WTC11 (cell line): ENCODE measurements at regions not wholly inside any gene's neighbourhood (a gene's known extent, or its start where the extent isn't known, plus 50 kb on each side); places are given as distances from the start of the nearest gene placed in this dataset.

Experiments
- ATAC-seq: fragments of 200-7000 bp; cut with Tn5 transposase; 2 replicates; pipeline ENCODE4 v1.10.0; 2021; ENCODE audit warnings: mild to moderate bottlenecking, moderate library complexity
- CTCF ChIA-PET: fragments of 300-600 bp; sonication (Branson Sonifier 250); formaldehyde crosslinking; loops from one replicate; lab custom pipeline; 2021; ENCODE audit warnings: antibody characterized with exemption; lab: Charles Lee
- POLR2A ChIA-PET: fragments of 350-600 bp; sonication (Branson Sonifier 250); formaldehyde crosslinking; loops from one replicate; lab custom pipeline; 2021; ENCODE audit warnings: antibody characterized with exemption; lab: Charles Lee
- DNase-seq: peaks from one replicate; pipeline ENCODE4 v3.0.0; 2021; ENCODE audit warnings: low spot score
- H3K27ac Mint-ChIP-seq: 2 replicates; pipeline ENCODE4 v1.8.0; 2021; ENCODE audit warnings: mixed read lengths
- H3K27me3 Mint-ChIP-seq: 2 replicates; pipeline ENCODE4 v1.8.0; 2021; ENCODE audit warnings: low read depth, mild to moderate bottlenecking, moderate library complexity, mixed read lengths
- H3K36me3 Mint-ChIP-seq: 2 replicates; pipeline ENCODE4 v1.8.0; 2021; ENCODE audit warnings: mixed read lengths
- H3K4me1 Mint-ChIP-seq: 2 replicates; pipeline ENCODE4 v1.8.0; 2022; ENCODE audit warnings: mixed read lengths
- H3K4me3 Mint-ChIP-seq: 2 replicates; pipeline ENCODE4 v1.8.0; 2021; ENCODE audit warnings: mild to moderate bottlenecking, moderate library complexity, mixed read lengths
- H3K9me3 Mint-ChIP-seq: 2 replicates; pipeline ENCODE4 v1.8.0; 2021; ENCODE audit warnings: mixed read lengths
- AR ChIP-seq: fragments of 250-450 bp; sonication (Bioruptor Pico); IDR thresholded peaks from 2 replicates; pipeline ENCODE4 v1.9.0; 2021; ENCODE audit warnings: mild to moderate bottlenecking
- ATF2 ChIP-seq: sonication (generic); formaldehyde crosslinking; IDR thresholded peaks from 2 replicates; pipeline ENCODE4 v1.8.1; 2022; ENCODE audit warnings: low read depth, missing genetic modification reagents, borderline replicate concordance
- E2F1 ChIP-seq: sonication (generic); formaldehyde crosslinking; IDR thresholded peaks from 2 replicates; pipeline ENCODE4 v1.8.0; 2022; ENCODE audit warnings: mild to moderate bottlenecking, missing genetic modification reagents
- ETV6 ChIP-seq: sonication (generic); formaldehyde crosslinking; IDR thresholded peaks from 2 replicates; pipeline ENCODE4 v1.8.1; 2022; ENCODE audit warnings: mild to moderate bottlenecking, missing genetic modification reagents
- FOXJ3 ChIP-seq: sonication (generic); formaldehyde crosslinking; IDR thresholded peaks from 2 replicates; pipeline ENCODE4 v1.9.0; 2021; ENCODE audit warnings: missing genetic modification reagents, mild to moderate bottlenecking, borderline replicate concordance
- FOXK1 ChIP-seq: sonication (generic); formaldehyde crosslinking; IDR thresholded peaks from 2 replicates; pipeline ENCODE4 v1.8.0; 2022; ENCODE audit warnings: mild to moderate bottlenecking, moderate library complexity, missing genetic modification reagents
- FOXP4 ChIP-seq: sonication (generic); formaldehyde crosslinking; IDR thresholded peaks from 2 replicates; pipeline ENCODE4 v1.8.0; 2022; ENCODE audit warnings: mild to moderate bottlenecking, missing genetic modification reagents
- KAT7 ChIP-seq: sonication (generic); formaldehyde crosslinking; IDR thresholded peaks from 2 replicates; pipeline ENCODE4 v1.8.1; 2023; ENCODE audit warnings: missing genetic modification reagents, mild to moderate bottlenecking, borderline replicate concordance
- NFE2L1 ChIP-seq: sonication (generic); formaldehyde crosslinking; IDR thresholded peaks from 2 replicates; pipeline ENCODE4 v1.8.1; 2023; ENCODE audit warnings: missing genetic modification reagents
- OVOL2 ChIP-seq: fragments of 250-450 bp; sonication (Bioruptor Pico); IDR thresholded peaks from 2 replicates; pipeline ENCODE4 v1.9.0; 2021; ENCODE audit warnings: mild to moderate bottlenecking, borderline replicate concordance
- ZMAT4 ChIP-seq: fragments of 250-450 bp; sonication (Bioruptor Pico); IDR thresholded peaks from 2 replicates; pipeline ENCODE4 v1.9.0; 2021; ENCODE audit warnings: mild to moderate bottlenecking
- ZNF281 ChIP-seq: sonication (generic); formaldehyde crosslinking; IDR thresholded peaks from 2 replicates; pipeline ENCODE4 v1.8.0; 2023; ENCODE audit warnings: mild to moderate bottlenecking, missing genetic modification reagents
- TF ChIP-seq, protein P1 (sequence below): sonication (generic); formaldehyde crosslinking; IDR thresholded peaks from 2 replicates; pipeline ENCODE4 v1.8.1; 2023; ENCODE audit warnings: mild to moderate bottlenecking, missing genetic modification reagents, moderate library complexity
- TF ChIP-seq, protein P2 (sequence below): fragments of 250-450 bp; sonication (Bioruptor Pico); IDR thresholded peaks from 2 replicates; pipeline ENCODE4 v1.9.0; 2021; ENCODE audit warnings: mild to moderate bottlenecking, borderline replicate concordance

- no peaks in the 10 kb centered on the region for H3K27me3 Mint-ChIP-seq
- H3K4me3 Mint-ChIP-seq: no peak overlapping the region
- DNase-seq (no peak), ATAC-seq (no peak)
- POLR2A ChIA-PET: no interaction called here
- no peak overlapping the region for H3K27ac Mint-ChIP-seq
- CTCF ChIA-PET: interaction anchor here (1.1 to 1.2 kb wide), 2 partner anchors 21 to 273 kb away, joined by 3 read pairs; no protein-coding TSS in a partner anchor
- H3K4me1 Mint-ChIP-seq: peaks cover 25% of the 10 kb centered on the region
- H3K9me3 Mint-ChIP-seq: no peaks in the 10 kb centered on the region
- TF ChIP-seq NFE2L1 (CRISPR knock-in tag) (no peak), ZNF281 (CRISPR knock-in tag) (no peak), OVOL2 (CRISPR knock-in tag) (no peak), E2F1 (CRISPR knock-in tag) (no peak), FOXK1 (no peak), ATF2 (CRISPR knock-in tag) (no peak), ZMAT4 (no peak), FOXJ3 (CRISPR knock-in tag) (no peak), FOXP4 (CRISPR knock-in tag) (no peak), KAT7 (CRISPR knock-in tag) (no peak), AR (CRISPR knock-in tag) (no peak), ETV6 (CRISPR knock-in tag) (no peak)
- TF ChIP-seq, protein P1, sequence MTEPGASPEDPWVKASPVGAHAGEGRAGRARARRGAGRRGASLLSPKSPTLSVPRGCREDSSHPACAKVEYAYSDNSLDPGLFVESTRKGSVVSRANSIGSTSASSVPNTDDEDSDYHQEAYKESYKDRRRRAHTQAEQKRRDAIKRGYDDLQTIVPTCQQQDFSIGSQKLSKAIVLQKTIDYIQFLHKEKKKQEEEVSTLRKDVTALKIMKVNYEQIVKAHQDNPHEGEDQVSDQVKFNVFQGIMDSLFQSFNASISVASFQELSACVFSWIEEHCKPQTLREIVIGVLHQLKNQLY (CRISPR knock-in tag): no peak
- TF ChIP-seq, protein P2, sequence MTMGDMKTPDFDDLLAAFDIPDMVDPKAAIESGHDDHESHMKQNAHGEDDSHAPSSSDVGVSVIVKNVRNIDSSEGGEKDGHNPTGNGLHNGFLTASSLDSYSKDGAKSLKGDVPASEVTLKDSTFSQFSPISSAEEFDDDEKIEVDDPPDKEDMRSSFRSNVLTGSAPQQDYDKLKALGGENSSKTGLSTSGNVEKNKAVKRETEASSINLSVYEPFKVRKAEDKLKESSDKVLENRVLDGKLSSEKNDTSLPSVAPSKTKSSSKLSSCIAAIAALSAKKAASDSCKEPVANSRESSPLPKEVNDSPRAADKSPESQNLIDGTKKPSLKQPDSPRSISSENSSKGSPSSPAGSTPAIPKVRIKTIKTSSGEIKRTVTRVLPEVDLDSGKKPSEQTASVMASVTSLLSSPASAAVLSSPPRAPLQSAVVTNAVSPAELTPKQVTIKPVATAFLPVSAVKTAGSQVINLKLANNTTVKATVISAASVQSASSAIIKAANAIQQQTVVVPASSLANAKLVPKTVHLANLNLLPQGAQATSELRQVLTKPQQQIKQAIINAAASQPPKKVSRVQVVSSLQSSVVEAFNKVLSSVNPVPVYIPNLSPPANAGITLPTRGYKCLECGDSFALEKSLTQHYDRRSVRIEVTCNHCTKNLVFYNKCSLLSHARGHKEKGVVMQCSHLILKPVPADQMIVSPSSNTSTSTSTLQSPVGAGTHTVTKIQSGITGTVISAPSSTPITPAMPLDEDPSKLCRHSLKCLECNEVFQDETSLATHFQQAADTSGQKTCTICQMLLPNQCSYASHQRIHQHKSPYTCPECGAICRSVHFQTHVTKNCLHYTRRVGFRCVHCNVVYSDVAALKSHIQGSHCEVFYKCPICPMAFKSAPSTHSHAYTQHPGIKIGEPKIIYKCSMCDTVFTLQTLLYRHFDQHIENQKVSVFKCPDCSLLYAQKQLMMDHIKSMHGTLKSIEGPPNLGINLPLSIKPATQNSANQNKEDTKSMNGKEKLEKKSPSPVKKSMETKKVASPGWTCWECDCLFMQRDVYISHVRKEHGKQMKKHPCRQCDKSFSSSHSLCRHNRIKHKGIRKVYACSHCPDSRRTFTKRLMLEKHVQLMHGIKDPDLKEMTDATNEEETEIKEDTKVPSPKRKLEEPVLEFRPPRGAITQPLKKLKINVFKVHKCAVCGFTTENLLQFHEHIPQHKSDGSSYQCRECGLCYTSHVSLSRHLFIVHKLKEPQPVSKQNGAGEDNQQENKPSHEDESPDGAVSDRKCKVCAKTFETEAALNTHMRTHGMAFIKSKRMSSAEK (CRISPR knock-in tag): no peak
- 0 out of 2 replicates have a peak, but pooled peaks cover 2% of the 10 kb centered on the region for H3K36me3 Mint-ChIP-seq
Measured at GRCh38 chr12:77225373-77225772, 160.0 kb upstream of the E2F7 start.
